Heart left ventricle (tissue), 13 donors: ENCODE measurements at regions not wholly inside any gene's neighbourhood (a gene's known extent, or its start where the extent isn't known, plus 50 kb on each side); places are given as distances from the start of the nearest gene placed in this dataset.

Experiments used
- CTCF ChIP-seq, 12 donors: fragments of 200-600 bp; sonication (generic) in 4 of 12; IDR thresholded peaks; one replicate each; pipeline versions ENCODE4 v1.5.0 to v1.8.0; 2018 to 2022; ENCODE audit warnings: antibody characterized with exemption in 12 of 12, mild to moderate bottlenecking in 5 of 12
- POLR2A ChIP-seq, 2 donors: fragments of 450-650 bp; IDR thresholded peaks; one replicate each; pipeline ENCODE4 v1.6.1; 2017; ENCODE audit warnings: antibody characterized with exemption in 2 of 2, mild to moderate bottlenecking in 2 of 2, moderate library complexity in 2 of 2
- donor health status: ischemic (EF 13 %, LVEDD 7.1; RV severe dilation, severe dysfunction).
- donor health status: DM: no; HTN: yes; CAD: no.
- donor health status: DM: no; HTN: no; CAD: no.
- donor health status: ischemic (EF 25% LVEDD 6.9; RV normal size, moderate dysfunction).
- donor health status: ischemic (EF 25% LVEDD 5.7; RV mildly dilated, moderate dysfunction).
- donor health status: ischemic (EF 35%, LVEDD 5.7; RV mildly dilated, moderate dysfunction).
- donor health status: nonischemic (EF 11% LVEDD 7.7; RV severe dilation, severe dysfunction).
- donor health status: DM: yes; HTN: yes; CAD: no.
- donor health status: PGD.
- donor health status: ischemic (EF 29% LVEDD 5.4; RV normal size, mild dysfunction).
- donor health status: nonischemic (EF 23%, LVEDD 6.1; RV moderate dilation, normal function).

- TF ChIP-seq CTCF (IDR thresholded peaks at IDR 0.05) (no peak), POLR2A (IDR thresholded peaks at IDR 0.05) (no peak)
These were observed 425.4 kb downstream of the BCOR start for GRCh38 chrX:39672405-39672804.
